T-helper 2 cell (primary cell): ENCODE measurements at regions not wholly inside any gene's neighbourhood (a gene's known extent, or its start where the extent isn't known, plus 50 kb on each side); places are given as distances from the start of the nearest gene placed in this dataset.
"Not testable (repeated sequence)": the region's sequence is repeated elsewhere in the genome, so short reads cannot be mapped to it uniquely, and the experiment has no call there.

ENCODE experiments used
- DNase-seq, 5 experiments: peaks; one replicate each; pipeline versions ENCODE4 v3.0.0 to v3.0.0-alpha.2; 2012 to 2022

DNA sequence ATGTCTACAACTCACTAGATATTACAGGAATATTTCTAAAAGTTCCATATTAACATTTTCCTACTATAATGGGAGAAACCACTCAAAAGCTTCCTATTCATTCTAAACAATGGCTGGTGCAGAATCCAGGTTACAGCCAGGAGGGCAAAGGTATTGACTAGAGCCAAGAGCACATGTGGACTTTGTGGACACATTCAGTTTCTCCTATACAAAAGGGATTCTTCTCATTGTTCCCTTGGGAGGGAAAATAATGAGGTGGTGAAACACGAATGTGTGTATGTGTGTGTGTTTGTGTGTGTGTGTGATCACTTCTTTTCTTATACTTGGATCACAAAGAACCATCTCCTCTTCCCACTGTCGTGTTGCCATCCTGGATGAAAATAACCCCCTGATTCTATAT, 1000.0 kb downstream of the ADGRL2 start:
- DNase-seq: no peak

DNA sequence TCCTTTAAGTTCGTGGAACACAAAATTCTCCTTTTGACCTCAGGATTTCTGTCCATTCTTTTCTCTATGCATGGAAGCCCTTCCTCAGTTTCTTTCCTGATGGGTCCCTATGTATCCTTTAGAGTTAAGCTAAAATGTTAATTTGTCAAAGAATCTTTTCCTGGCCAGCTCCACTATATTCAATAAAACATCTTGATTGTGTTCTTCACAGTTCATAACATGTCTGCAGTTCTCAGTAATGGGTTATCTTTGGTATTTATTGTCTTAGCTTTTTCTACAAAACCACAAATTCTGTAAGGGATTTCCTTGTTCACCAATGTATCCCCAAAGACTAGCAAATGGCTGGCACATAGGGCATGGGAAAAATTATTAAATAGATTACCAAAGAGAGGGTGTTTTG, 998.5 kb downstream of the ADGRL2 start:
- no peak for DNase-seq

DNA sequence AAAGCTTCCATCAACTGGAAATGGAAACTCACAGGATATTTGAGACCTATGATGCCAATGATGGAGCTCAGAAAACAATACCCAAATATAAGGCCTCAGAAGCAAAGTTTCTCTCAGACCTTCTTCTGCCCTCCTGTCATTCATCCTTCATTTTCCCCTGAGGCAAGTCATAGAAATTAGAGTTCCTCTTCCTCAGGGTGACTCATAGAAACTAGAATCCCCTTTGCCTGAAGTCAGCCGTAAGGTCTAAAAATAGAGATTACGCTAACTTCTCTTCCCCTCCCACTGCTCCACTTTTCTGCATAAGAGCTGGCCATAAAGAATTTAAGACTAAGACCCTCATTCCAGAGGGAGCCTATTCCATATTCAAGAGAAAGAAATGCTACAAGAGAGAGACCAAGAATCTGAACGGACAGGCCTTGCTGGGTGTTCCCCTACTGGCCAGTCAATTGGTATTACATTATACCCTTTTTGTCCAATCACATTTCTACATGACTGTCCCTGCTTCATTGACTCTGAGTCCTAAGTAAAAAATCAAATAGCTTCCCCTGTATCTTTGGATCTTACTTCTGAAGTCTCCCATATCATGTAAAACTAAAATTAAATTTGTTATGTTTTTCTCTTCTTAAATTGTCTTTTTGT, 994.9 kb downstream of the ADGRL2 start:
- DNase-seq: no peak

DNA sequence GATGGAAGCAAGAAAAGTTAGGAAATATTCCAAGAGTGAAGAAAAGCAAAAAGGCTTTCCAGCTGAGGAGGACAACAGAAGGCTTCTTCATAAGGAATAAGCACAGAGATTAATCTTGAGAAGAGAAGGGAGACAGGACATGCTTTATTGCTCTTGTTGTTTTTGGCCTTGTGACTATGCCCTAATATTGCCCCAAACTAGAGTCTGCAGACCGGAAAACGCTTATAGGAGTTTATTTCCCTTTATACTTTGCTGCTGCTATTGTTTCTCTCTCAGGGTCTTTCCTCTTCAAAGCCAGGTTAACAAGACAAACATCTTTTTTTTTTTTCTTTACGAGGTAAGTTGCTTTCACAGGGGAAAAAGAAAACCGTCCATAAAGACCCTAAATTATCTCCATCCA, 991.4 kb downstream of the ADGRL2 start:
- no peak for DNase-seq

DNA sequence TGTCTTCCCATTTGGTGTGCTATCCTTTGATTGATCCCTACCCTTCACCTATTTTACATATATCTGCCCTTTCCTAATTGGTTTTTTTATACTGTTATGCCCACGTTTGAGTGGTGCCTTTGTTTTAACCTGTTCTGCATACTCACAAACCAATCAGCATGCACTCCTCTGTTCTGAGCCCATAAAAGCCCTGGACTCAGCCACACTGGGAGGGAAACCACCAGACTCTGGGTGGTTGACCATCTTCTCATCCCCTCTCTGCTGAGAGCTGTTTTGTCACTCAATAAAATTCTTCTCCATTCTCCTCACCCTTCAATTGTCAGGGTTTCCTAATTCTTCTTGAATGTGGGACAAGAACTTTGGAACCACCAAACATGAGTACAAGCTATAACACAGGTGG, 989.8 kb downstream of the ADGRL2 start:
- DNase-seq: no peak

DNA sequence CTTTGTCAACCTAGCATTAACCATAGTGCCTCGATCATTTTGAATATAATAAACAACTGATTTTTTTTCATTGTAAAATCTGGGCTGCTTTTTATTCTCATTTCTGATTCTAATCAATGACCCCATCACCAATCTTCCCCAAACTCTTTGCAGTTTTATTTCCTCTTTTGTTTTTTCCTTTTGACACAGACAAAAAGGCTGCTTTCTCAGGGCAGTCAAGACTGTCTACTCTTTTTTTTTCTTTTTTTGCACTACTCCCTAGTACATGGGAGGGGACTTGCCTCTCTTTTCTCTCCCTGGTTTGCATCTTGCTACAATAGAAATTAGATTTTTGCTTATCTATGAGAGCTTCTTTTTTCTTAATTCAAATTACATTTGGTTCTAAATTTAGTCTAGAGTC, 987.9 kb downstream of the ADGRL2 start:
- no peak for DNase-seq

DNA sequence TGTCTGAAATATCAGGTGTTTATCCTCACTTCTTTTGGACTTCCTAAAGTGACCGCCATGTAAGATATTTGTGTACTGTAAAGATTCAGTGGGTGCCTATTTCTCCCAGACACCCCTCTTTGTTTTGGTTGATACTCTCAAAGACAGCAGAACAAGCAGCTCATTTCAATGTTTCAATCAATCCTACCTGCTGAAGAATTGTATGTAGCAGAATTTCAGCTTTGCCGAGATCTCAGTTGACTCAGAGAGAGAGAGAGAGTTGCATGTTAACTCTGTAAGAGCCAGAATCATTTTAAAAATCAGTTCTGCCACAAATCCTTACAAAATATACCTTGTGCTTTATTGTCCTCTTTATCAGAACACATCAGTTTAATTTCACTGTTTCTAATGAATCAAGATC, 987.3 kb downstream of the ADGRL2 start:
- peak in 1 of 5 experiments; percentile 61 for DNase-seq

DNA sequence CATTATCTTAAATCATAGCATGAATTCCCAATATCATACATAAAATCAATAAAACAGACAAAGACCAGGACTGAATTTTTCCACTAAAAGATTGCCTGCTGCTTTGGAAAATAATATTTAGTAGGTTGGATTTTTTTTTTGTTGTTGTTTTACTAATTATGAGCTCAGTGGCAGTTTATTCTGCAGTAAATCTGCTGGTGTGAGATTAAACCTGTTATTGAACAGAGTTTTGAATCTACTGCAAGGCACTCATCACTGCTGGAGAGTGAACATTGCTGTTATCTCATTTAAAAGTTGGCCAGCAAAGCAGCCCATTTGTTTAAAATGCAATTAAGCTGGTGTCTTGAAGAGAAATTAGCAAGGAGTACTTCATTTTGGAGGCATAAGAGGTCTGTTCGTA, 986.1 kb downstream of the ADGRL2 start:
- DNase-seq: no peak

DNA sequence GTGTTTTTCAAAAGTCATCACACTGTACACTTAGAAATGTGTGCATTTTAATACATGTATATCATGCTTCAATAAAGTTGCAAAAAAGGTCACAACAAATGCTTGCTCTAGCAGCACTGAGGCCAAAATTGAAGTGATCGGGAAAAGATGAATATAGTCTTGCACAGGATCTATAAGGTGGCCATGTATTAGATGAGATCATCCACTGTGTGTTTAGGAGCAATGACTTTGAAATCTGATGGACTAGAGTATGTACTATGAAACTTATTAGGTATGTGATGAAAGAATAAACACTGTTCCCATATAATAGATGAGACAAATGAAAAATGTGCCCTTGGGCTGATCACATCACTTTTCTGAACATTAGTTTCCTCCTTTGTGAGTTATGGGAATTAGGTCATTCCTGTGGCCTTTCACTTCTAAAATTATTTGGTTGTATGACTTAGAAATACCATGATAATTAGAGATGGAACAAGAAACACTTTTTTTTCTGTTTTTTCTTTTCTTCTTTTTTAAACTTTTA, 984.6 kb downstream of the ADGRL2 start:
- DNase-seq: no peak

DNA sequence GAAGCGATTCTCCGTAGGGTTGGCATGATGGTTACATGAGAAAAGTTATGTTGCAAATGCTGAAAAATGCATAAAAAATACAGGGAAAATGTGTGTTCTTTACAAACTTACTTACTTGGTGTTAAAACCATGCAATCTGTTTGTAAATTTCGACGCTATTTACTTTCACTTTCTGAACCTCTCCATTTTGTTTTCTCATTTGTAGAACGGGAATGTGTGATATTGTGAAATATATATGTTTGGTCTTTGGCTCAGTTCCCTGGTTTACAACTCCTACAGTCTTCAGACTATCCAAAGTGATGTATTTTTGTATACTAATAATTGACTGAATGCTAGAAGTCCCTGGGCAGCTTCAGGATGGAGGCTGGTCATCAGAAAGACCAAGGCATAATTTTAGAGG, 982.3 kb downstream of the ADGRL2 start:
- no peak for DNase-seq

DNA sequence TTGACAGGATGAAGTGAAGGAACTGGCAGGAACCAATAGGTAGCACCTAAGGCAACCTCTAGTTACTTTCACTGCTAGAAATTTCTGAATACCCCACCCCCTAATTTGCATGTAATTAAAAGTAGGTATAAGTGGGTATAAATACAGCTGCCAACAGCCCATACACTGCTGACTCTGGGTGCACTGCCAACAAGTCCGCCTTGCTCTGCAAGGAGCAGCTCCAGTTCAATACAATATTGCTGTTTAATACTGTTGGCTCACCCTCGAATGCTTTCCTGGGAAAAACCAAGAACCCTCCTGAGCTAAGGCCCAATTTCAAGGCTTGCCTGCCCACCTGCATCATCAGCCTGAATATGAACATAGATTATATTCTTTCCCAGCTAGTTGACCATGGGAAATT, 981.9 kb downstream of the ADGRL2 start:
- peak in 1 of 5 experiments; percentile 11 for DNase-seq

DNA sequence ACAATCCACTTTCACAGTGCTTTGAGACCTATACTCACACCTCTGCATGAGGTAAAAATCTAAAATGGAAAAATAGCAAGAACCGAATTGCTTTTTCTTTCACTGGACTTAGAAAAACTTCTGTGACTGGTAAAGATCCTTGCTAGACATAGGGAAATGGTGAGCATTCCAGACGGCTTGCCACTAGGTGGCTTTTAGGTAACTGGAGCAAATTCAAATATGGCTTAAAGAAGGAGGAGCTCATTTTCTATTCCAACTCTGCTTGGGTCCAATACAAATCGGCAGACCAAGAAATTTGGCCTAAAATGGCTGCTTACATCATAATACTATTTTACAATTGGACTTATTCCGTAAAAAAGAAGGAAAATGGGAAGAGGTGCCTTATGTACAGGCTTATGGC, 977.9 kb downstream of the ADGRL2 start:
- DNase-seq: peak in 1 of 5 experiments; percentile 44

DNA sequence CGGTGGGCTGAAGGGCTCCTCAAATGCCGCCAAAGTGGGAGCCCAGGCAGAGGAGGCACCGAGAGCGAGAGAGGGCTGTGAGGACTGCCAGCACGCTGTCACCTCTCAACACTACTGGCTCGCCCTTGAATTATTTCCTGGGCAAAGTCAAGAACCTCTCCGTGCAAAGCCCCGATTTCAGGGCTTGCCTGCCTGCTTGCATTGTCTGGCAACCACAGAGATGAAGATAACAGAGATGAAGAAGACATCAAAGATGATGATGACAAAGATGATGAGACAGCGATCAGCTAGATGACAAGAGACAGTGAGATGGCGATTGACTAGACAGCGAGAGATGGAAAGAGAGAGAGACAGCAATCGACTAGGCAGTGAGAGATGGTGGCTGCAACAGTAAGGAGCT, 976.5 kb downstream of the ADGRL2 start:
- peak in 1 of 5 experiments; percentile 89 for DNase-seq

DNA sequence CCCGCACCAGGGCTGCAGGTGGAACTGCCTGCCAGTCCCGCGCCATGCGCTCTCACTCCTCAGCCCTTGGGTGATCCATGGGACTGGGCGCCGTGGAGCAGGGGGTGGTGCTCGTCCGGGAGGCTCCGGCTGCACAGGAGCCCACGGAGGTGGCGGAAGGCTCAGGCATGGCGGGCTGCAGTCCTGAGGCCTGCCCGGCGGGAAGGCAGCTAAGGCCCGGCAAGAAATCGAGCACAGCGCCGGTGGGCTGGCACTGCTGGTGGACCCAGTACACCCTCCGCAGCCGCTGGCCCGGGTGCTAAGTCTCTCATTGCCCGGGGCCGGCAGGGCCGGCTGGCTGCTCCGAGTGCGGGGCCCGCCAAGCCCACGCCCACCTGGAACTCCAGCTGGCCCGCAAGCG, 976.0 kb downstream of the ADGRL2 start:
- DNase-seq: not testable (repeated sequence)

DNA sequence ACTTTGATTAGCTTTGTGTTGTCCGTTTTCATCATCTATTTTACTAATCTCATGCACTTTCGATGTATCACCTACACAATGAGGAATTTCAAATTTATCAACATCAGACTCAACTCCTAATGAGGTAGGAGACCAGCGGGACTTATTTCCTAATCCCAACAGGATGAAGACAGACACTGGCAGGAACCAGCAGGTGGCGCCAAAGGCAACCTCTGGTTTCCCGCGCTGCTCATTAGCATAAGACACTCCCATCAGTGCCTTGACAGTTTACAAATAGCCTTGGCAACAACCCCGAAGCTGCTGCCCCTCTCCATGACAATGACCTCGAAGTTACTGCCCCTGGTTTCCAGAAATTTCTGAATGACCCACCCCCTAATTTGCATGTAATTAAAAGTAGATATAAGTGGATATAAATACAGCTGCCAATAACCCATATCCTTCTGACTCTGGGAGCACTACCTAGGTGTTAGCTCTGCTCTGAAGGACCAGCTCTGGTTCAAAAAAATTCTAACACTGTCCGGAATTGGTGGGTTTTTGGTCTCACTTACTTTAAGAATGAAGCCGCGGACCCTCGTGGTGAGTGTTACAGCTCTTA, 974.8 kb downstream of the ADGRL2 start:
- peak in 3 of 5 experiments; percentile 15 to 50 (median 19) for DNase-seq

DNA sequence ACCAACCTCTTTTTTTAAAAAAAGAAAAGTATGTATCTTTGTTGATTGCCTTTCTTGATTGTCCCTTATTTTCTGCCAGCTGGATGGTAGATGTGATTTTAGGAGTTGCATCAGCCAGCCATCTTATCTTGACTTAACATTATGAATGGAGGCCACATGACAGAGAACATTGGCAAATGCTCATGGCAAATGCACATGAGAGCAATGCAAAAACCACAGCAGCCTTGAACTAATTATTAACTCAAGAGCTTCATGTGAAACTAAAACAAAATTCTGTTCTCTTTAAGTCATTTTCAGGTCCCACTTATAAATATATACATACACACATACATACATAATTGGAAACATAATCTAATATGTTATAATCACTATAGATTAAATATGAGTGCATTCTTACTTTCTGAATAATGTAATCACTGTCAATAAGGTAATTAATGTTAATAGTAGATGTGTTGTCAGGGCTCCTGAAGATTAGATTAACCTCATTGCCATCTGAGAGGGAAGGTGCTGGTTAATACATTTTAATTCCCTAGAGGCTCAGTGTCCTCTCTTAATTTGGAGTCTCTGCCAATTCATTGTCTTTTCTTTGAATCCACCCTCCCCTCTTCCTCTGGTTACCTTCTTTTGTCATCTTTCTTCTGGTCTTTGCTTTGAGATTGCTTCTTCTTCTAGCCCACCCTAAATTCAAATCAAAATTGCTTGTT, 962.2 kb downstream of the ADGRL2 start:
- DNase-seq: no peak

DNA sequence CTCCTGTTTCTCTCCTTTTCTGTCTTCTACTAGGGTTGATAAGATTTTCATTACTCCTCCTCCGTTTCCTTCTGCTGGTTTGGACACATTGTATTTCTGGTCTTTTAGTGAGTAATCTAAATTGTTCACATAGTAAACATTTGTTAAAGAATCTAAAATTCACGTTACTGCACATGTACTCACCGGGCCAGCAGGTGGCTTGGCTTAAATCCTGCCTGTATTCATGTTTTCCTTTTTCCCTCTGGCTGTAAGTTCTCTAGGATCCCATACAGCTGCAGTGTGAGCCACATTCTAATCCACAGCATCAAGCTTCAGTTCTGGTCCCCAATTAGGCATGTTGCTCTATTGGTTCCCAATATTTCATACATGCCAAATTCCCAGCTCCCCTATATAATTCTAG, 958.3 kb downstream of the ADGRL2 start:
- no peak for DNase-seq

DNA sequence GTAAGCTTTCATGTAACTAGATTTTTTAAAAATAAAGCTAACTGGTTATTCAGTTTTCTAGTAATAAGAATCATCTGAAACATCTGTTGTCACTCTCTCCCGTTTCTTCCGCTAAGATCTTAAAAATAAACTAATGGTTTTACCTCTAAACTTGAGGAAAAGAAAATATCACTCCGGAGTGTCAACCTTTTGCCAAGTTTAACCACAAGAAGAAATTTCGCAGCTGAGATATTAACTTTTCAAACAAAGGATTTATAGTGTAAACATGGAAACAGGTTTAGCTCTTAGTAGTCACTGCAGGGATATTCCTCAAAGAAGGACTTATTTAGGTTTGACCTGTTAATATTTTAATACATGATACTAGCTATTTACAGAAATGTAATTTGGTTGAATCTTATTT, 954.9 kb downstream of the ADGRL2 start:
- DNase-seq: no peak

DNA sequence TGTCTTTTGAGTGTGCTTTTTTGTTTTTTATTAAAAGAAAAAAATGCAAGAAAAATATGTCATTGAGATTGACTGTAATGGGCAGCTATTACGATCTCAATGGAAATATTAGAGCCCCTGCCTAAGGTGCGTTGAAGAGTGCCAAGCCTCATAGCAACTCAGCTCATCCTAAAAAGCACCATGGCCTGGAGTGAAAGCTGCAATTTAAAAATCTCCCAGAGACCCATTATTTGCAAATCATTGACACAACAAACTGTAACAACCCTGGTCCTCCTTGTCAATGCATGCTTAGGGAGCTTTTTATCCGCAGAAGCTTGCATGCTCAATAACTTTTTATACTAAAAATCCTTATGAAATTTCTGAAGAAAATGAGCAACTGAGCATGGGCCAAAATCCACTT, 954.5 kb downstream of the ADGRL2 start:
- DNase-seq: no peak

DNA sequence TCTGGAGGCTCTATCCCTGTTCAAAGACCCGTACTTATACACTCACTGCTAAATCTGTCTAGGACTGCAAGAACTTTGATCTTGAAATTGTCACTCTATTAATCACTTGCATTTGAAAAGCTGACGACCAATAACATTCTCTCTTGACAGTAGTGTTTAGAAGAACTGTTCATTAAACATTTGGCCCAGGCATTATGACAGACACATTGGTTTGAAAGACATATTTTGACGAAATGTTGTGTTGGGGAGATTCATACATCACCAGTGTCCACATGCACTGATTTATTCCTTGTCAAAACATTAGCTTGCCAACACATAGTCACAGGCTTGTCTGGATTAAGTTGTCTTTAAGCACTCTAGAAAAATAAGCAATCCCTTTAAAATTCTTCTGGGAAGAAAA, 951.3 kb downstream of the ADGRL2 start:
- no peak for DNase-seq

DNA sequence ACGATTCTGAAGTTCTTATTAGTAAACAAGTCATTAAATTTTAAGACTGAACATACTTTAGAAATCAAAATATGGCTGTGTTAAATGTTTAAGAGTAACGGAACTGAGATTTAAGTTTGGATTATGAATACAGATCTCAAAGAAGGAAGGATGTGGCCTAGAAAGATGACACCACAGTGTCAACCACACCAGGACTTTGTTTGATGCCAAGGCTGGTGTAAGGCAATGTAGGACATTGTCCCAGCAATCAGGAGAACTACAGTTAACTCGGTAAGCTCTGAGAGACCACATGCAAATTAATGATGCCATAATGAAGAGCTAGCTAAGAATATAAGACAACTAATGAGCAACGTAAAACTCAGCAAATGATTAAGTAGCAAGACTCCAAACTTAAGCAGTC, 932.9 kb downstream of the ADGRL2 start:
- peak in 1 of 5 experiments; percentile 65 for DNase-seq

DNA sequence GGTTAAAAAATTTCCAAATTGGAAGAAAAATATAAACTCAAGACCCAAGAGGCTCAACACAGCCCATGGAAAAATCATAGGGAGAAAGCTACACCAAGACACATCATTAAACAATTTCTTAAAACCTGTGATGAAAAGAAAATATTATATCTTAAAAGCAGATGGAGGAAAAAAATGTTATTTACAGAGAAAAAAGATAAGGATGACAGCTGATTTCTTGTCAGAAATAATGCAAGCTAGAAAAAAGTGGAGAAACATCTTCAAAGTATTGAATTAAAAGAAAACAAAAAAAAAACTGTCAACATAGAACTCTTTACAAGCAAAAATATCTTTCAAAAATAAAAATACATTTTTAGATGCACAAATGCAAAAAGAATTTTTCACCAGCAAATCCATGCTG, 930.5 kb downstream of the ADGRL2 start:
- DNase-seq: no peak

DNA sequence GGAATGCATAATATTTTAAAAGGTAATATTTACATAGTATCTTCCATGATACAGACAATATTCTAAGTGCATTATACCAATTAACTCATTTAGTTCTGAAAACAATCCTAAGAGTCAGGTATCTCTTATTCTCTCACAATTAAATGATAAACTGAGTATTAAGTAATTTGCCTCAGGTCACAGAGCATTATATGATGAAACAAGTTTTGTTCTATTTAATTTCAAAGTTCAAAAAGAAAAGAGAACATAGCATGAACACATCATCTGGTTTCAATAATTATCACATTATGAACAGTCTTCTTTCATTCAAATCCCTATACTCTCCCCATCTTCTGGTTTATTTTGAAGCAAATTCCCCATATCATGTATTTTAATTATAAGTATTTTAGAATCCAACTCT, 927.5 kb downstream of the ADGRL2 start:
- DNase-seq: no peak

DNA sequence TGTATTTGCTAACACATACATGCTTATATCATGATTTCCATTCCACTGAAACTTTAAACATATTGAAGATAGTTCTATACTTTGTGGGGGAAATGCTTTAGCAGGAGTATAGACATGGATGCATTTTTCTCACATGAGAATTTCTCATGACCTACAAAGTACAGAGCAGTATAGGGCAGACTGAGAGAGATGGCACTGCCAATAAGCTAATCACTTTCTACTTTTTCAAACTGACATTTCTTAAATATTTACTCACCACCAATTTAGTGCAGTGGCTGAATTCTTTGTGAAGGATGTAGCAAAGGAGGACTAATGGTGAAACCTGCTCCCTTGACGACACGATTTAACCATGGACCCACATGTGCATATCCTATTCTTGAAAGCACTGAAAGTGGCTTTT, 923.5 kb downstream of the ADGRL2 start:
- no peak for DNase-seq
